Sciatic nerve (tissue), 2 donors: ENCODE measurements at regions not wholly inside any gene's neighbourhood (a gene's known extent, or its start where the extent isn't known, plus 50 kb on each side); places are given as distances from the start of the nearest gene placed in this dataset.
"Not testable (repeated sequence)": the region's sequence is repeated elsewhere in the genome, so short reads cannot be mapped to it uniquely, and the experiment has no call there.

Source experiments
- ATAC-seq: fragments of 200-7000 bp; cut with Tn5 transposase; one replicate; pipeline ENCODE4 v1.9.1; 2020; ENCODE audit warnings: mild to moderate bottlenecking, moderate library complexity
- DNase-seq: peaks from one replicate; pipeline ENCODE4 v3.0.0-alpha.2; 2020; ENCODE audit warnings: low spot score
- intact Hi-C: fragments of 100-400 bp; cut with DNase I; formaldehyde crosslinking; loops from one replicate; pipeline ENCODE4 v1.14.2; 2022
- donor health status: DM: no; HTN: no; CAD: no.
- donor health status: DM: no; HTN: no; CAD: no.

- intact Hi-C loops: no loop called here
- no peak for ATAC-seq
- DNase-seq: no peak
Measured at GRCh38 chr4:27668001-27668400, 807.4 kb downstream of the STIM2 start.

DNA sequence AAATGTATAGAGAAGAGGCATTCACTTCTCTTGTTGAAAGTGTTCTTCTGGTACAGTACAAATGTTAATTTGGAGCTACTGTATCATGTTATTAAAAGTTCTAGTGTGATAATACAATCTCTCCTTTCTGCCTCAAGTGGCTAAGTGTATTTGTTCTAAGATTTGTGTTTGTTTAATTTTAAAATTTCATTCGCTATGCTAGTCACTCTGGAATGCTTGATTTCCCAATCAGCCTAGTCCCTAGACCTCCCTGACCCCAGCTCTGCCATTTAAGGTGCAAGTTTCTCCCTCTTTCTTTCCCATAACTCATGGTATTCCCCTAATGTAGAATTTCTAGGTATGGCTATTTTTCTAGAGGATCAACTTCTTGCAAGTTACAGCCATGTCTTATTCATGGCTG is 817.4 kb downstream of the STIM2 start:
- intact Hi-C loops: no loop called here
- DNase-seq (no peak), ATAC-seq (no peak)

GRCh38 chr4:27684610-27685011 is 824.0 kb downstream of the STIM2 start:
- peak; percentile 67 for DNase-seq
- intact Hi-C loops: no loop called here
- ATAC-seq: peak; percentile 72

GRCh38 chr4:27685091-27685490 is 824.5 kb downstream of the STIM2 start:
- no peak for ATAC-seq
- intact Hi-C loops: no loop called here
- no peak for DNase-seq

- DNase-seq (no peak), ATAC-seq (no peak)
- intact Hi-C loops: no loop called here
Measured at GRCh38 chr4:27685947-27686346, 825.3 kb downstream of the STIM2 start.

DNA sequence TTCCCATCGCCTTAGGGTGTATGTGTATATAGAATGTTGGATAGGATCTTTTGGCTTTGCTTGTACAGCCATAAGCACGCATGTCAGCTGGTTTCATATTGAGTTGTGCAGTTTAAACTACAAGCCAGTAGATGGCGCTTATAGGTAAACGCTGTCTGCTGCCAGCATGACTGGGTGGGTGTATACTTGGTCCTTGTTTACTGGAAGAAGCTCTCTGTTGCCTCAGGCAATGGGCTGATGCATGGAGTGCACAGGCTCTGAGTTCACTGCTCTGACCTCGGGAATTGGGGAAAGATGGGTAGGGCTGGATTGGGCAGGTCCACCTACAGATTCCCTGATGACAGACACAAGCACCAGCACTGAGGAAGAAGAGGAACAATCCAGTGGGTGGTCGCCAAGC is 831.5 kb downstream of the STIM2 start:
- no peak for DNase-seq
- intact Hi-C loops: no loop called here
- no peak for ATAC-seq

DNA sequence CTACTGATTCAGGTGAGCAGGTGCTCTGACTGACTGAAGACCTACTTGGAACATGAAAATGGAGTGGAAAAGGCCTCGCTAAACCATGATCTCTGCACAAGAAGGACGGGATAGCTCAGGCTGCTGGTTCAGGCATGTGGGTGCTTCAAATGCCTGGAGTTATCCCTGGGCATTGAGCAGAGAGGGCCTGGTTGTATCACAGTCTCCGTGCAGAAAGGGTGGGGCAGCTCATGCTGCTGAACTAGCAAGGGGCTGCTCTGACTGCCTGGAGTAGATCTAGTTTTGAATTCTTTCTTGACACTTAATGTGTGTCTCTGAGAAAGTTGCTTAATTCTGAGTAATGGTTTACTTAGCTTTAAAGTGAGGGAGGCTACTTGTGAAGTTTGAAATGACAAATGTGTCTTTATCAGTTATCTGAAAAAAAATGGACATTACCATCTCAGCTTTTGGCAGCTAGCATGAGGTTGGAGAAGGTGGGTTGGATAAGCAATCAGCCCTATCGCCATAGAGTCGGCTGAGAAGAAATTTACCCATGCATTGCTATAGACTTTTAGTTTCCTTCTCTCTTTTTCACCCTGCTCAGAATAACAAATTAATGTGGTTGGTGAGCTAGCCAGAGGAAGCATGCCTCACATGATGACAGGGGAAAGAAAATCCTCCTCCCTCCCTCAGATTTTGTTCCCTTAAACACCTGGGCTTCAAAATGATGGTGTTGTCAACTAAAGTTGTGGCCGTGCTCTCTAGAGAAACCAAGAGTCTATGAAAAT is 832.4 kb downstream of the STIM2 start:
- DNase-seq: no peak
- no peak for ATAC-seq
- intact Hi-C loops: no loop called here

DNA sequence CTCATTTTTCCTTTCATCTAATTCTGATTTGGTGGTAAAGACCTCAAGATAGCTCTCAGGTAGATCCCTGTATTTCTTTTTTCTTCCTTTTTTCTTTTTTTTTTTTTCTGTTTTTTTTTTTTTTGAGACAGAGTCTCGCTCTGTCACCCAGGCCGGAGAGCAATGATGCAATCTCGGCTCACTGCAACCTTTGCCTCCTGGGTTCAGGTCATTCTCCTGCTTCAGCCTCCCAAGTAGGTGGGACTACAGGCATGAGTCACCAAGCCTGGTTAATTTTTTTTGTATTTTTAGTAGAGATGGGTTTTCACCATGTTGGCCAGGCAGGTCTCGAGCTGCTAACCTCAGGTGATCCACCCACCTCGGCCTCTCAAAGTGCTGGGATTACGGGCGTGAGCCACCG is 835.6 kb downstream of the STIM2 start:
- DNase-seq, intact Hi-C loops, ATAC-seq: not testable (repeated sequence)

DNA sequence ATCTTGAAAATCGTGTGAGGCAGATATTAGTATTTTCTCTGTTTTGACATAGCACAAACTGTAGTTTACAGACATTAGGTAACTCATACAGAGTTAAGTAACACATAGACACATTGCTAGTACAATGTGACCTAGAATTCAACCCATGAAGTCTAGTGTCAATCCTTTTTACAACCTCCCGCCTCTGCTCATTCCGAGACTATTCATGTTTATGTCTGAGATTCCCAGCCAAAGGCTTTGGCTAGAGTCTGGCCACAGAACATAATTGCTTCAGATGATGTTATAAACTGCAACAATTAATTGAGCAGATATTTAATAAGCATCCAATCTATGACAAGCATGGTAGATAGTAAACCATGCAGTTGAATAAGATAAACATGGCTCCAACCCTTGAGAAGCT is 841.0 kb downstream of the STIM2 start:
- ATAC-seq (no peak), DNase-seq (no peak)
- intact Hi-C loops: no loop called here

- DNase-seq (no peak), ATAC-seq (no peak)
- intact Hi-C loops: no loop called here
Measured at GRCh38 chr4:27702730-27703431, 842.2 kb downstream of the STIM2 start.

DNA sequence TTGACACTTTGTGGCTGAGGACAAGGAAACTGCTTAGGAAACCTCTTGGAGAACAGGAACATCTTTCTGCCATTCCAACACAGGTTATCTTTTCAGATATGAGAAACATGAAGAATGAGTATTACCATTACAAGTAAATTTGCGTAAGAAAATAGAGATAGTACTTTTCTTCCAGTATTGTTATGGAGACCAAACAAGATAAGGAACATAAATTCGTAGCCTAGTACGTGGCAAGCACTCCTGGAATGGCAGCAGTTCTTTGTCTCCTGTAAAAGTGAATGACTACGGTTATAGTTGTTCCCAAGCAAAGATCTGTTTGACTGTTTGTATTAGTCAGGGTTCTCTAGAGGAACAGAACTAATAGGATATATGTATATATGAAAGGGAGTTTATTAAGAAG is 843.1 kb downstream of the STIM2 start:
- intact Hi-C loops: no loop called here

DNA sequence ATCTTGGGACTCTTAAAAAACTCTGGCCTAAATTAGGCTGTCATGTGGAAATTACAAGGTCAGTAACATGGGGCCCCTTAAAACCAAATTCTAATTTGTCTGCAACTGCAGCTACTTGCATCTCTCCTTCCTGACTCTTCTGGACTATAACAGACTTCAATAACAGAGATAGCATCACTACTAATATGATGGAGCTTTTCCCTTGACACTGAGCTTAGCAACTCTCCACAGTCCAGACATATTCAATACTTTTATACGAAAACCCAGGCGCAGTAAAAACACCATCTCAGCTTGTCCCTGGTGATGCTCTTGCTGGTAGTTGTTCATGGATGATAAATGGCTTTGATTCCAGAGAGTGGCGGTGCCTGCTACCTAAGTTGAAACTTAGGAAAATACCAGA is 850.4 kb downstream of the STIM2 start:
- intact Hi-C loops: no loop called here
- ATAC-seq (no peak), DNase-seq (no peak)

More for the DNA sequence above, 843.1 kb downstream of the STIM2 start:
- DNase-seq: no peak
- ATAC-seq: no peak

- intact Hi-C loops: no loop called here
- ATAC-seq (no peak), DNase-seq (no peak)
Measured at GRCh38 chr4:27714073-27714472, 853.4 kb downstream of the STIM2 start.

GRCh38 chr4:27716693-27717430 is 856.2 kb downstream of the STIM2 start:
- DNase-seq (no peak), ATAC-seq (peak; percentile 30)
- intact Hi-C loops: no loop called here

DNA sequence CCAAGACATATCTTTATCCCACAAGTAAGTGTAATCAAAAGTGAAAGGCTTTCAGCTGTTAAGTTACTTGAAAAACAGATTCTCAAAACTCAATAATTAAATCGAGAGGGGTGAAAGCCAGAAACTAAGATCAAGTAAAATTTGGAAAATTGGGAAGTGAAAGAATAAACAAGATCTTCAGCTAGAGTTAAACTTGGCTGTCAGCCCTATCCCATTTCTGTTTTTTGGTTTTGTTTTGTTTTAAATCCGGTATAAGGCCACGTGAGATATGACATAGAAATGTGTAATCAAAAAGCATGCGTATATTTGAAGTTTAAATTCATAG is 856.8 kb downstream of the STIM2 start:
- ATAC-seq (peak; percentile 55), DNase-seq (no peak)
- intact Hi-C loops: no loop called here

DNA sequence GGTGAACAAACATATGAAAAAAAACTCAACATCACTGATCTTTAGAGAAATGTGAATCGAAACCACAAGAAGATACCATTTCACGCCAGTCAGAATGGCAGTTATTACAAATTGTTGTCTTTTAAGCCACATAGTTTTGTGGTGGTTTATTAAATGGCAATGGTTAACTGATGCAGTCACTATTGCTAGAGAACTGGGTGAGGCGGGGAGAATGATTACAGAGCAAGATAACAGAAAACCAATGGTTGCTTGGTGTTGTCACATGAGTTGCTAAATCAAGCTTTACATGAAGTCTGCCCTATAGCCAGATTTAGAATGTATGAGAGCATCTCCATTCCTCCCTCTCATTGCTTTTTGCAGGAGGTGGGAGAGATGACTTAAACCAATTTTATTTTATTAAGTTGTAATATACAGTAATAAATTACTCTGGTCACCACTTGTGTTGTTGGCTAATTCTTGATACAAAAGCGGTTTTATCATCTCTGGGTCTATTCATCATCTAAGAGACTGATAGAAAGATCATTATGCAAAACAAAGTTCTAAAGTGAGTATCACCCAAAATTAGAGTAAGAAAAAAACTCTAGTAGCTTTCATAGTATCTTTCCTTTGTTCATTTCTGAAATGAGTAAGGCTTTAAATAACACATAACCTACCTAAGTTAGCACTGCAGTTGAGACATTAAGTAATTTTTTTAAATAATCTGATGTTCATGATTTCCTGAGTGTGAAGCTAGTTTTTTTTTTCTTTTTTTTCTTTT is 859.5 kb downstream of the STIM2 start:
- intact Hi-C loops: no loop called here
- DNase-seq: no peak
- no peak for ATAC-seq

DNA sequence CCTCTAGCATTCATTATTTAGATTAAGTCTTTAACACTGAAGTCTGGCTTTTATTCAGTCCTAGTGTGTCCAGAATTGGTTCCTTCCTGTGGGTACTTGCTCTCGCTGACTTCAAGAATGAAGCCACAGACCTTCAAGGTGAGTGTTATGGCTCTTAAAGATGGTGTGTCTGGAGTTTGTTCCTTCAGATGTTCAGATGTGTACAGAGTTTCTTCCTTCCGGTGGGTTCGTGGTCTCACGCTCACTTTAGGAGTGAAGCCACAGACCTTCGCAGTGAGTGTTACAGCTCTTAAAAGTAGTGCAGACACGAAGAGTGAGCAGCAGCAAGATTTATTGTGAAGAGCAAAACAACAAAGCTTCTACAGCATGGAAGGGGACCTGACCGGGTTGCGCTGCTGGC is 860.6 kb downstream of the STIM2 start:
- ATAC-seq (no peak), DNase-seq (no peak)
- intact Hi-C loops: no loop called here

DNA sequence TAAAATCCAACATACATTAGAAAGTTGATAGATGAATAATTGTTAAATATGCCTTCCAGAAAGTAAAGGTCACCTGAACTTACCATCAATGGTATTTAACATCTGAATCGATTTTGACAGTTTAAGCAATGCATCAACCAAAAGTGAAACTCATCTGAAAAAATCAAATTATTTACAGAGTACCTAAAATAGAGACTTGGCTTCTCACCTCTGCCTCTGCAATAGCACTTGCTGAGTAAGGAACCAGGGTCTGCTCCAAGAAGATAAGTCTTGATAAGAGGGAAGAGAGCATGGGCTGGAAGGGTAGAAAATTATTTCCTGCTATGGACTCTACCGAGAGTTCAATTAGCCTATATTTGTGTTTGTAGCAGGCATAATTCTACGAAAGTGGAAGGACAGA is 868.3 kb downstream of the STIM2 start:
- intact Hi-C loops: no loop called here
- ATAC-seq: no peak

GRCh38 chr4:27742816-27743215 is 882.2 kb downstream of the STIM2 start:
- no peak for DNase-seq
- intact Hi-C loops: no loop called here
- no peak for ATAC-seq

More for the DNA sequence above, 868.3 kb downstream of the STIM2 start:
- no peak for DNase-seq
